ENCODE measurements at regions not wholly inside any gene's neighbourhood (a gene's known extent, or its start where the extent isn't known, plus 50 kb on each side); places are given as distances from the start of the nearest gene placed in this dataset.
A peak's percentile ranks its signal among the peaks of the same experiment; 100 is the strongest.

DNA sequence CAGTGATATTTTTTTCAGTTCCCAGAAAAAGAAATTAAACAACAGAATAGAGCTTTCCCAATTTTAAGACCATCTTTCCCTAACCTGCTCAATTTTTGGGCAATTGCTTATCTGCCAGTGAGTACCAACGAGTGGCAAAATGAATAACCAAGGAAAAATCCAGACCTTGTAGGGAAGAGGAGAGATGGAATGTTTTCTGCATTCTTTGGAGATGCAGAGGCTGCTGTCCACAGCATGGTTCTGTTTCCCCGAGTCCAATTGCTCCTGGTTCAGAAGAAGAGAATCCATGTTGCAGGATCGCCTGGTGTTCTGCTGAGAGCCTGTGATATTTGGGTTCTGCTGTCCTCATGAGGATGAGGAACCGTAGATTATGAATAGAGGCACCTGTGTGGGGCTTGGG, 68.2 kb upstream of the MGAT5 start:
- Histone ChIP-seq H3K4me3 (no peak overlapping the region), H3K27ac (no peak overlapping the region)
- intact Hi-C loops (cut with DNase I) = no loop called here

GRCh38 chr2:134189009-134189720, 64.7 kb upstream of the MGAT5 start:
- intact Hi-C loops (cut with DNase I) = no loop called here
- 34 to 42% methylated on average over 6 of the region's 6 CpGs for WGBS, 2 donors
- Histone ChIP-seq H3K36me3 (replicated peaks in 1 of 2; ENCODE audit: insufficient read depth in 1 of 2, low read depth in 2 of 2) (no peaks in the 10 kb centered on the region), H3K4me1 (peaks cover 44% of the 10 kb centered on the region), H3K27ac (peak overlapping the region; percentile 77 to 86 (median 82)), H3K27me3 (no peaks in the 10 kb centered on the region), H3K9me3 (no peaks in the 10 kb centered on the region), H3K4me3 (no peak overlapping the region)
- DNase-seq (peak; percentile 65 to 89 (median 78)), ATAC-seq (peak; percentile 94)
- TF ChIP-seq POLR2A (IDR thresholded peaks at IDR 0.05) = no peak
- no peak for TF ChIP-seq CTCF (IDR thresholded peaks at IDR 0.05)

More for the DNA sequence above, 68.2 kb upstream of the MGAT5 start:
- Histone ChIP-seq H3K36me3 (replicated peaks in 1 of 2; ENCODE audit: insufficient read depth in 1 of 2, low read depth in 2 of 2) (no peaks in the 10 kb centered on the region), H3K4me1 (peaks cover 28% of the 10 kb centered on the region), H3K27me3 (no peaks in the 10 kb centered on the region), H3K9me3 (no peaks in the 10 kb centered on the region)
- DNase-seq (no peak), ATAC-seq (no peak)
- TF ChIP-seq POLR2A (IDR thresholded peaks at IDR 0.05) (no peak), CTCF (IDR thresholded peaks at IDR 0.05) (no peak)
- 90 to 91% methylated on average over 4 of the region's 4 CpGs for WGBS, 2 donors

DNA sequence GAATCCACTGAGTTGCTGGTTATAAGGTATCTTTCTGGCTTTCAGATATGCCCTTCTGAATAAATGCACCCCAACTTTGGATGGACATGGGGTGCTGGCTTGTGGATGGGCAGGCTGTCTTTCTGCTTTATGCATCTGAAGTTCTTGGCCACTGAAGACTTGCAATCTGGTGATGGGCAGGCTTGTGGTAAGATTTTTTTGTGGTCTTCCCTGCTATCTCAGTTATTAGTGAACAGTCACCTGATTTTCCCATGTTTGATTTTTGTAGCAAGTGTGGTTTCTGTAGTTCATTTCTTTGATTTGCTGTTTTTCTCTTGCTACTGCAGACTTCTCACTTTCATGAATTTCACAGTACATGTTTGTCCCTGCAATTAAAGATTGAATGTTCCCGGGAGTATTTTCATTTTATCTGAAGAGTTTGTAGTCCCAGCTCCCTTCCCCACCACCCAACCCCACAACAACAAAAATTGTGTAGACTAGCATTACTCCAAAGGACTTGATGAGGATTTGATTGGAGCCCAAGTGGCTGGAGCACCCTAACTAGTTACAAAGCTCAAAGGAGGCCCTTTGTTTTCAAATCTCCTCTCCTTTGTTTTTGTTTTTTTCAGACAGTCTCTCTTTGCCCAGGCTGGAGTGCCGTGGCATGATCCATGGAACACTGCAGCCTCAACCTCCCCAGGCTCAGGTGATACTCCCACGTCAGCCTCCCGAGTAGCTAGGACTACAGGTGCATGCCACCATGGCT, 63.6 kb upstream of the MGAT5 start:
- H3K27ac ChIP-seq = peak overlapping the region; percentile 4 to 85 (median 78)
- intact Hi-C loops (cut with DNase I) = no loop called here
- DNase-seq (no peak), ATAC-seq (no peak)
- peaks cover 55% of the 10 kb centered on the region for H3K4me1 ChIP-seq
- 82 to 83% methylated on average over 4 of the region's 4 CpGs for WGBS, 2 donors
- H3K9me3 ChIP-seq = no peaks in the 10 kb centered on the region
- H3K36me3 ChIP-seq (replicated peaks in 1 of 2; ENCODE audit: insufficient read depth in 1 of 2, low read depth in 2 of 2) = no peaks in the 10 kb centered on the region
- no peaks in the 10 kb centered on the region for H3K27me3 ChIP-seq
- H3K4me3 ChIP-seq = no peak overlapping the region
- TF ChIP-seq CTCF (IDR thresholded peaks at IDR 0.05) = no peak
- TF ChIP-seq POLR2A (IDR thresholded peaks at IDR 0.05) = no peak

DNA sequence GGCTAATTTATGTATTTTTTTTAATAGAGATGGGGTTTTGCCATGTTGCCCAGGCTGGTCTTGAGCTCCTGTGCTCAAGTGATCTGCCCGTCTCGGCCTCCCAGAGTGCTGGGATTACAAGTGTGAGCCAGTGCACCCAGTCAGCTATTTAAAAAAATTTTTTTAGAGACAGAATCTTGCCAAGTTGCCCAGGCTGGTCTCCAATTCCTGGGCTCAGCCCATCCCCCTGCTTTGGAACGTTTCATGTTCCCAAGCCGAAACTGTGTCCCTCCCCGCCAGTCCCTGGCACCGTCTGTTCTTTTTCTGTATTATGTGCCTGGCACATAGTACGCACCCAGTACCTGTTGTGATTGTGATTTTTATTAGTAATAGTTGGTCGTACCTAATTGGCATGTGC, 63.1 kb upstream of the MGAT5 start:
- ATAC-seq = no peak
- Histone ChIP-seq H3K36me3 (replicated peaks in 1 of 2; ENCODE audit: insufficient read depth in 1 of 2, low read depth in 2 of 2) (no peaks in the 10 kb centered on the region), H3K4me3 (no peak overlapping the region), H3K4me1 (peaks cover 61% of the 10 kb centered on the region), H3K9me3 (no peaks in the 10 kb centered on the region), H3K27ac (peak overlapping the region in 3 of 4 donors; percentile 77 to 85 (median 79)), H3K27me3 (no peaks in the 10 kb centered on the region)
- WGBS, 2 donors = 75 to 77% methylated on average over 8 of the region's 8 CpGs
- peak in 2 of 4 donors; percentile 26 to 53 for DNase-seq
- TF ChIP-seq CTCF (IDR thresholded peaks at IDR 0.05) = no peak
- no peak for TF ChIP-seq POLR2A (IDR thresholded peaks at IDR 0.05)
- intact Hi-C loops (cut with DNase I) = no loop called here
